ENCODE measurements at regions not wholly inside any gene's neighbourhood (a gene's known extent, or its start where the extent isn't known, plus 50 kb on each side); places are given as distances from the start of the nearest gene placed in this dataset.

GRCh38 chr2:176546550-176546949, 277.3 kb downstream of the MTX2 start (continued):
- TF ChIP-seq PRDM6 (tag by site-specific recombination; IDR thresholded peaks at IDR 0.05) (no peak), ZNF555 (tag by site-specific recombination; conservative IDR thresholded peaks at IDR 0.05) (no peak), ZNF354C (tag by site-specific recombination; IDR thresholded peaks at IDR 0.05; ENCODE audit: borderline replicate concordance, low read depth) (no peak), YY1 (tag by site-specific recombination; IDR thresholded peaks at IDR 0.05) (no peak), GFI1B (tag by site-specific recombination; IDR thresholded peaks at IDR 0.05) (no peak)

GRCh38 chr2:176552501-176553135, 283.4 kb downstream of the MTX2 start:
- Histone ChIP-seq H3K36me3 (ENCODE audit: control insufficient read depth in 2 of 2, insufficient read depth in 1 of 2, low read length in 2 of 2) (no peaks in the 10 kb centered on the region), H3K27ac (ENCODE audit: extremely low read depth, low read depth, low read length) (no peak overlapping the region), H3K4me1 (ENCODE audit: control insufficient read depth, insufficient read depth, low read length) (peaks cover 7% of the 10 kb centered on the region; the same call in 1 of the 2 replicates), H3K9me3 (ENCODE audit: control insufficient read depth, insufficient read depth, low read depth, low read length) (no peaks in the 10 kb centered on the region), H3K4me3 (ENCODE audit: low read depth, low read length) (no peak overlapping the region)
- TF ChIP-seq ZNF341 (tag by site-specific recombination; IDR thresholded peaks at IDR 0.05; ENCODE audit: low read depth) = no peak
- TF ChIP-seq RBAK (tag by site-specific recombination; IDR thresholded peaks at IDR 0.05) = no peak
- no peak for TF ChIP-seq ZNF501 (tag by site-specific recombination; IDR thresholded peaks at IDR 0.05)
- no peak for TF ChIP-seq ZNF837 (tag by site-specific recombination; IDR thresholded peaks at IDR 0.05)
- TF ChIP-seq ZBTB21 (tag by site-specific recombination; IDR thresholded peaks at IDR 0.05) = no peak
- TF ChIP-seq BCL11A (tag by site-specific recombination; IDR thresholded peaks at IDR 0.05; ENCODE audit: low read depth) = no peak
- TF ChIP-seq GLIS1 (tag by site-specific recombination; IDR thresholded peaks at IDR 0.05) = no peak
- no peak for TF ChIP-seq ZNF24 (tag by site-specific recombination; IDR thresholded peaks at IDR 0.05)
- CTCF ChIA-PET = interaction anchor here (0.6 to 1.1 kb wide), 4 partner anchors 17 to 409 kb away, joined by 3 read pairs; no protein-coding TSS in a partner anchor
- POLR2A ChIA-PET = interaction anchor here (0.5 kb wide), 1 partner anchor 344 kb away, joined by 3 read pairs; no protein-coding TSS in a partner anchor

GRCh38 chr2:176553685-176554100, 284.5 kb downstream of the MTX2 start:
- H3K4me1 ChIP-seq (ENCODE audit: control insufficient read depth, insufficient read depth, low read length) = peaks cover 7% of the 10 kb centered on the region; the same call in 1 of the 2 replicates
- no peaks in the 10 kb centered on the region for H3K9me3 ChIP-seq (ENCODE audit: control insufficient read depth, insufficient read depth, low read depth, low read length)
- CTCF ChIA-PET = interaction anchor here (0.5 to 1.9 kb wide), 38 partner anchors 8 to 1514 kb away, joined by 3 to 25 read pairs (median 5); no protein-coding TSS in a partner anchor
- no peaks in the 10 kb centered on the region for H3K36me3 ChIP-seq (ENCODE audit: control insufficient read depth in 2 of 2, insufficient read depth in 1 of 2, low read length in 2 of 2)
- peak overlapping the region; percentile 92 for H3K27ac ChIP-seq (ENCODE audit: extremely low read depth, low read depth, low read length)
- POLR2A ChIA-PET = interaction anchor here (0.7 to 1.6 kb wide), 3 partner anchors 50 to 99 kb away, joined by 3 to 6 read pairs (median 5); no protein-coding TSS in a partner anchor
- H3K4me3 ChIP-seq (ENCODE audit: low read depth, low read length) = peak overlapping the region; percentile 10; the same call in 1 of the 2 replicates
- TF ChIP-seq HOXA7 (CRISPR knock-in tag; IDR thresholded peaks at IDR 0.05; ENCODE audit: borderline replicate concordance) (no peak), ZNF530 (tag by site-specific recombination; IDR thresholded peaks at IDR 0.05; ENCODE audit: low read depth) (no peak), OSR2 (tag by site-specific recombination; IDR thresholded peaks at IDR 0.05) (peak; percentile 23; the same call in 1 of the 2 replicates), KLF1 (tag by site-specific recombination; IDR thresholded peaks at IDR 0.05) (no peak), ZNF660 (tag by site-specific recombination; IDR thresholded peaks at IDR 0.05) (no peak), ZNF658 (tag by site-specific recombination; IDR thresholded peaks at IDR 0.05) (no peak), ZEB2 (tag by site-specific recombination; IDR thresholded peaks at IDR 0.05) (peak; percentile 22; the same call in 1 of the 2 replicates), HIC1 (tag by site-specific recombination; IDR thresholded peaks at IDR 0.05) (no peak), SP2 (tag by site-specific recombination; IDR thresholded peaks at IDR 0.05) (no peak), ZSCAN30 (tag by site-specific recombination; IDR thresholded peaks at IDR 0.05) (no peak; the same call in none of the 2 replicates), KLF17 (tag by site-specific recombination; IDR thresholded peaks at IDR 0.05) (no peak), ZNF24 (tag by site-specific recombination; IDR thresholded peaks at IDR 0.05) (peak; percentile 30; the same call in 1 of the 2 replicates), ZFP3 (tag by site-specific recombination; IDR thresholded peaks at IDR 0.05; ENCODE audit: low read depth) (no peak), ZNF292 (tag by site-specific recombination; IDR thresholded peaks at IDR 0.05; ENCODE audit: borderline replicate concordance, low read depth) (no peak), ZNF433 (tag by site-specific recombination; IDR thresholded peaks at IDR 0.05; ENCODE audit: low read depth) (no peak)
